PC-3 (cell line): ENCODE measurements at regions not wholly inside any gene's neighbourhood (a gene's known extent, or its start where the extent isn't known, plus 50 kb on each side); places are given as distances from the start of the nearest gene placed in this dataset.

Experiments
- CTCF ChIP-seq: fragments of 300-600 bp; sonication (generic); conservative IDR thresholded peaks from 2 replicates; pipeline ENCODE4 v1.5.1; 2017; ENCODE audit warnings: antibody characterized with exemption, low read depth, mild to moderate bottlenecking, low read length
- EZH2 ChIP-seq: fragments of 300-600 bp; sonication (generic); IDR thresholded peaks from one replicate; pipeline ENCODE4 v1.6.1; 2017; ENCODE audit warnings: antibody characterized with exemption, mild to moderate bottlenecking, low read length; ENCODE audit not compliant: unreplicated experiment
- EZH2phosphoT487 ChIP-seq: fragments of 300-600 bp; sonication (generic); IDR thresholded peaks from 2 replicates; pipeline ENCODE4 v1.6.1; 2018; ENCODE audit warnings: mild to moderate bottlenecking, antibody characterized with exemption, low read length, borderline replicate concordance

- TF ChIP-seq CTCF (no peak), EZH2phosphoT487 (no peak), EZH2 (no peak)
Measured at GRCh38 chr3:64815195-64815631, 127.4 kb upstream of the ADAMTS9 start.
